HFFc6 (cell line): ENCODE measurements at regions not wholly inside any gene's neighbourhood (a gene's known extent, or its start where the extent isn't known, plus 50 kb on each side); places are given as distances from the start of the nearest gene placed in this dataset.

Experiments
- DNase-seq: peaks from one replicate; pipeline ENCODE4 v3.0.0-alpha.2; 2018
- H3K27ac Mint-ChIP-seq: 2 replicates; pipeline ENCODE4 v1.8.0; 2020; ENCODE audit warnings: mild to moderate bottlenecking, mixed read lengths
- H3K27me3 Mint-ChIP-seq: 2 replicates; pipeline ENCODE4 v1.8.0; 2021; ENCODE audit warnings: mild to moderate bottlenecking, moderate library complexity, mixed read lengths; ENCODE audit not compliant: insufficient read depth
- H3K36me3 Mint-ChIP-seq: 2 replicates; pipeline ENCODE4 v1.8.0; 2021; ENCODE audit warnings: low read depth, mixed read lengths
- H3K4me1 Mint-ChIP-seq: 2 replicates; pipeline ENCODE4 v1.8.0; 2020; ENCODE audit warnings: low read depth, mixed read lengths
- H3K4me3 Mint-ChIP-seq: 2 replicates; pipeline ENCODE4 v1.8.0; 2020; ENCODE audit warnings: mild to moderate bottlenecking, moderate library complexity, mixed read lengths
- H3K9me3 Mint-ChIP-seq: 2 replicates; pipeline ENCODE4 v1.8.0; 2020; ENCODE audit warnings: mild to moderate bottlenecking, mixed read lengths
- CTCF ChIP-seq: fragments of 200-600 bp; sonication (generic); IDR thresholded peaks from 2 replicates; pipeline ENCODE4 v1.5.0; 2021; ENCODE audit warnings: antibody characterized with exemption, mild to moderate bottlenecking

DNA sequence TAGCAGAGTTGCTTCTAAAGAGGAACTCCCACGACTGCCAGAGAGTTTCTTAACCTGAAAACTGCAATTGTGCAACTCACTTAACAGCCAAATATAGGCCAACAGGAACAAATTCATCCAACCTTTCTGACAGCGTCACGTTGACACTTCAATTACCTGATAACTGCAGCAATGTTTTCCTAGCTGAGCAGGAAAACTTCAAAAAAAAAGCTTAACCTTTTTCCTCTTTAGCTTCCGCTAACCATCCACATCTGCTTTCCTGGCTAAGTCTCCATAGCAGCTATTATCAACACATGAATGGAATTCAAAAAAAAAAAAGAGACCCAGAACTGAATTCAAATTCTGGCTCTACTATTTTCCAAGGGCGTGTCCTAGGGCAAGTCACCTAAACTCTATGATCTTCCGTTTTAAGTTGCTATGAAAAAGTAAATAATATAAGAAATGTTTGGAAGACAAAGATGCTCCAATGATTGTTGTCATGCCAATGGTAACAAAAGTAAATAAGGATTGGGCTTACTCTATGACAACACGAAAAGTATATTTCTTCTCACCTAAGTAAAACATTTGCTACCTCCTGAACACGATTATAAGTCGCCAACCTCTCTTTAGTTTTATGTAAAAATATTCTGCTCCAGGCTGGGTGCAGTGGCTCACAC, 524.6 kb upstream of the JARID2 start:
- 0 out of 2 replicates have a peak, but pooled peaks cover 5% of the 10 kb centered on the region for H3K36me3 Mint-ChIP-seq
- H3K27me3 Mint-ChIP-seq, result peaks cover 1% of the 10 kb centered on the region
- DNase-seq, result no peak
- TF ChIP-seq CTCF, result no peak
- no peak overlapping the region for H3K27ac Mint-ChIP-seq
- peaks cover 6% of the 10 kb centered on the region; the same call in 1 of the 2 replicates for H3K4me1 Mint-ChIP-seq
- H3K4me3 Mint-ChIP-seq, result no peak overlapping the region
- no peaks in the 10 kb centered on the region for H3K9me3 Mint-ChIP-seq

GRCh38 chr6:14722001-14722562, 523.8 kb upstream of the JARID2 start:
- peaks cover 8% of the 10 kb centered on the region for H3K4me1 Mint-ChIP-seq
- no peak overlapping the region for H3K4me3 Mint-ChIP-seq
- H3K36me3 Mint-ChIP-seq, result 0 out of 2 replicates have a peak, but pooled peaks cover 5% of the 10 kb centered on the region
- DNase-seq, result no peak
- no peaks in the 10 kb centered on the region; the same call in 1 of the 2 replicates for H3K27me3 Mint-ChIP-seq
- no peak for TF ChIP-seq CTCF
- no peaks in the 10 kb centered on the region for H3K9me3 Mint-ChIP-seq
- H3K27ac Mint-ChIP-seq, result no peak overlapping the region

GRCh38 chr6:14722704-14723103, 523.2 kb upstream of the JARID2 start:
- Mint-ChIP-seq H3K4me1 (peaks cover 14% of the 10 kb centered on the region), H3K27me3 (no peaks in the 10 kb centered on the region; the same call in 1 of the 2 replicates), H3K36me3 (0 out of 2 replicates have a peak, but pooled peaks cover 5% of the 10 kb centered on the region), H3K4me3 (no peak overlapping the region), H3K9me3 (no peaks in the 10 kb centered on the region), H3K27ac (no peak overlapping the region)
- DNase-seq, result no peak
- no peak for TF ChIP-seq CTCF

- no peak for TF ChIP-seq CTCF
- Mint-ChIP-seq H3K27me3 (no peaks in the 10 kb centered on the region; the same call in 1 of the 2 replicates), H3K27ac (no peak overlapping the region)
These were observed 522.3 kb upstream of the JARID2 start for GRCh38 chr6:14723535-14724086.

GRCh38 chr6:14724549-14724948, 521.3 kb upstream of the JARID2 start:
- Mint-ChIP-seq H3K4me1 (peaks cover 28% of the 10 kb centered on the region), H3K4me3 (no peak overlapping the region), H3K36me3 (0 out of 2 replicates have a peak, but pooled peaks cover 5% of the 10 kb centered on the region), H3K27ac (no peak overlapping the region), H3K27me3 (no peaks in the 10 kb centered on the region; the same call in 1 of the 2 replicates), H3K9me3 (no peaks in the 10 kb centered on the region)
- no peak for DNase-seq
- no peak for TF ChIP-seq CTCF

More at GRCh38 chr6:14723535-14724086, 522.3 kb upstream of the JARID2 start:
- Mint-ChIP-seq H3K4me3 (no peak overlapping the region), H3K4me1 (peaks cover 23% of the 10 kb centered on the region), H3K36me3 (0 out of 2 replicates have a peak, but pooled peaks cover 5% of the 10 kb centered on the region), H3K9me3 (no peaks in the 10 kb centered on the region)
- DNase-seq, result no peak
